ENCODE measurements at regions not wholly inside any gene's neighbourhood (a gene's known extent, or its start where the extent isn't known, plus 50 kb on each side); places are given as distances from the start of the nearest gene placed in this dataset.

DNA sequence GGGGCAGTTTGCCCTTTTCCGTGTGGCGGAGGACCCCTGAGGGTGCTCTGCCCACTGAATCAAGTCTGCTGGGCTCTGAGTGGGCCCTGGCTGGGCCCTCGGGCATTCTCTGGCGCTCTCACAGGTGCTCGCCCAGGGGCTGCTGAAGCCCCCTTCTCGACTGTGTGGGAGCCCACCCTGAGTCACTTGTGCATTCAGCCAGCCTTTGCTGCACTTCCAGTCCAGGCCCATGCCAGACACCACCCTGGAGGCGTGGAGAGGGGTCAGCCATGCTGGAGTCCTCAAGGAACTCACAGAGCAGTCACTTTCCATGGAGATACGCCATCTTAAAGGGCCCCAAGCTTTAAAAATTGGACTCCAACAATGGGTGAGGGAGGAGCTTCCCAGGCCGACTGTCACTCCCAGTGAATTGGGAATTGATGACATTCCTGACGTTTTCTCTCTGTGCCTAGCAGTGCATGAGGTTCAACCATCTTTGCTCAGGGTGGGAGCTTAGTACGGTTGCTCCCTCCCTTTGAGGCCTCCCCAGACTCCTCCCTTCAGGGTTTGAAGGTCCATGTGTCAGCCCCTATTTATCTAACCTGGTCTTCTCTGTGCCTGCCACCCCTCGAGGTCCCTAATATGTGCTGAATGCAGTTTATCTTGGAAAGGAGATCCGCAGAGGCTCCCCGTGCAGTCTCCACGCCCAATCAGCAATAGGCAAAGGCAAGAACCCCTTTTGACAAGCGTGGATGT, 71.8 kb upstream of the HS6ST1 start:
- TF ChIP-seq, protein P1, sequence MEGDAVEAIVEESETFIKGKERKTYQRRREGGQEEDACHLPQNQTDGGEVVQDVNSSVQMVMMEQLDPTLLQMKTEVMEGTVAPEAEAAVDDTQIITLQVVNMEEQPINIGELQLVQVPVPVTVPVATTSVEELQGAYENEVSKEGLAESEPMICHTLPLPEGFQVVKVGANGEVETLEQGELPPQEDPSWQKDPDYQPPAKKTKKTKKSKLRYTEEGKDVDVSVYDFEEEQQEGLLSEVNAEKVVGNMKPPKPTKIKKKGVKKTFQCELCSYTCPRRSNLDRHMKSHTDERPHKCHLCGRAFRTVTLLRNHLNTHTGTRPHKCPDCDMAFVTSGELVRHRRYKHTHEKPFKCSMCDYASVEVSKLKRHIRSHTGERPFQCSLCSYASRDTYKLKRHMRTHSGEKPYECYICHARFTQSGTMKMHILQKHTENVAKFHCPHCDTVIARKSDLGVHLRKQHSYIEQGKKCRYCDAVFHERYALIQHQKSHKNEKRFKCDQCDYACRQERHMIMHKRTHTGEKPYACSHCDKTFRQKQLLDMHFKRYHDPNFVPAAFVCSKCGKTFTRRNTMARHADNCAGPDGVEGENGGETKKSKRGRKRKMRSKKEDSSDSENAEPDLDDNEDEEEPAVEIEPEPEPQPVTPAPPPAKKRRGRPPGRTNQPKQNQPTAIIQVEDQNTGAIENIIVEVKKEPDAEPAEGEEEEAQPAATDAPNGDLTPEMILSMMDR (IDR thresholded peaks at IDR 0.05; ENCODE audit: low read depth, low read length, missing input control), result no peak
- TF ChIP-seq GABPA (IDR thresholded peaks at IDR 0.05 in 1 of 2, conservative IDR thresholded peaks at IDR 0.05 in 1 of 2) (no peak), FOXA1 (IDR thresholded peaks at IDR 0.05) (no peak), FOXA2 (IDR thresholded peaks at IDR 0.05) (no peak), YY1 (IDR thresholded peaks at IDR 0.05) (no peak), RAD21 (IDR thresholded peaks at IDR 0.05) (no peak), EGR1 (IDR thresholded peaks at IDR 0.05; ENCODE audit: low read depth in 2 of 2) (no peak), HNF4G (IDR thresholded peaks at IDR 0.05) (no peak), TAF1 (conservative IDR thresholded peaks at IDR 0.05) (no peak), JUND (IDR thresholded peaks at IDR 0.05) (no peak), REST (IDR thresholded peaks at IDR 0.05) (no peak)
- TF ChIP-seq, protein P2, sequence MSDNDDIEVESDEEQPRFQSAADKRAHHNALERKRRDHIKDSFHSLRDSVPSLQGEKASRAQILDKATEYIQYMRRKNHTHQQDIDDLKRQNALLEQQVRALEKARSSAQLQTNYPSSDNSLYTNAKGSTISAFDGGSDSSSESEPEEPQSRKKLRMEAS (IDR thresholded peaks at IDR 0.05), result no peak
- TF ChIP-seq, protein P3, sequence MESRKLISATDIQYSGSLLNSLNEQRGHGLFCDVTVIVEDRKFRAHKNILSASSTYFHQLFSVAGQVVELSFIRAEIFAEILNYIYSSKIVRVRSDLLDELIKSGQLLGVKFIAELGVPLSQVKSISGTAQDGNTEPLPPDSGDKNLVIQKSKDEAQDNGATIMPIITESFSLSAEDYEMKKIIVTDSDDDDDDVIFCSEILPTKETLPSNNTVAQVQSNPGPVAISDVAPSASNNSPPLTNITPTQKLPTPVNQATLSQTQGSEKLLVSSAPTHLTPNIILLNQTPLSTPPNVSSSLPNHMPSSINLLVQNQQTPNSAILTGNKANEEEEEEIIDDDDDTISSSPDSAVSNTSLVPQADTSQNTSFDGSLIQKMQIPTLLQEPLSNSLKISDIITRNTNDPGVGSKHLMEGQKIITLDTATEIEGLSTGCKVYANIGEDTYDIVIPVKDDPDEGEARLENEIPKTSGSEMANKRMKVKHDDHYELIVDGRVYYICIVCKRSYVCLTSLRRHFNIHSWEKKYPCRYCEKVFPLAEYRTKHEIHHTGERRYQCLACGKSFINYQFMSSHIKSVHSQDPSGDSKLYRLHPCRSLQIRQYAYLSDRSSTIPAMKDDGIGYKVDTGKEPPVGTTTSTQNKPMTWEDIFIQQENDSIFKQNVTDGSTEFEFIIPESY (IDR thresholded peaks at IDR 0.05), result no peak

Data from liver (tissue), 3 donors.